ENCODE measurements at regions not wholly inside any gene's neighbourhood (a gene's known extent, or its start where the extent isn't known, plus 50 kb on each side); places are given as distances from the start of the nearest gene placed in this dataset.

DNA sequence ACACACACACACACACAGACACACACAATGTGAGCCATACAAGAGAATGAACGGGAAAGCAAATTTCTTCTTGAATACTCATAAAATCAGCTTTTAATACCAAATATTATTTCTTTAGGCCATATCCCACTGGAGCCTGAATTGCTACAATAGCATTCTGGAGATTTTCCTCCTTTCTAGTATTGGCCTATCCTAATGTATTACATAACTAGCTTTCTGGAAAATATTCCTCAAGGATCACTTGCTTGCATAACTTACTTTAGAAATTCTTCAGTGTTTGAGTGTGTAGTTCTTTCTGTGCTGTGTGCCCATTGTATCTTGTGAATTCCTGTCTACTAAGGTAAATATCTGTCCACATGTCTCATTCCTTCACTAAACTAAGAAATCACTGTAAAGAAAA lies 351.0 kb upstream of the MCTP2 start:
- TF ChIP-seq CTCF (IDR thresholded peaks at IDR 0.05 in 4 of 5, conservative IDR thresholded peaks at IDR 0.05 in 1 of 5) (no peak), POLR2A (IDR thresholded peaks at IDR 0.05) (no peak)

All from gastrocnemius medialis (tissue), 4 donors.